IPS-18a (cell line): ENCODE measurements at regions not wholly inside any gene's neighbourhood (a gene's known extent, or its start where the extent isn't known, plus 50 kb on each side); places are given as distances from the start of the nearest gene placed in this dataset.
A peak's percentile ranks its signal among the peaks of the same experiment; 100 is the strongest.

Experiments used
- H3K27ac ChIP-seq: one replicate; pipeline ENCODE4 v1.5.1; 2013; ENCODE audit warnings: low read length
- H3K27me3 ChIP-seq: one replicate; pipeline ENCODE4 v1.6.1; 2013; ENCODE audit warnings: mild to moderate bottlenecking, low read length; ENCODE audit not compliant: control insufficient read depth, insufficient read depth
- H3K36me3 ChIP-seq: one replicate; pipeline ENCODE4 v1.6.1; 2013; ENCODE audit warnings: low read depth, low read length; ENCODE audit not compliant: control insufficient read depth
- H3K4me1 ChIP-seq: one replicate; pipeline ENCODE4 v1.6.1; 2013; ENCODE audit warnings: low read depth, low read length; ENCODE audit not compliant: control insufficient read depth
- H3K4me3 ChIP-seq: one replicate; pipeline ENCODE4 v1.5.1; 2013; ENCODE audit warnings: low read length
- H3K9ac ChIP-seq: one replicate; pipeline ENCODE4 v1.6.1; 2013; ENCODE audit warnings: mild to moderate bottlenecking, low read length, moderate library complexity
- H3K9me3 ChIP-seq: one replicate; pipeline ENCODE4 v1.6.1; 2013; ENCODE audit warnings: low read depth, low read length; ENCODE audit not compliant: control insufficient read depth

GRCh38 chr4:175033162-175033561 lies 115.0 kb downstream of the ADAM29 start:
- Histone ChIP-seq H3K9me3 (peaks cover 12% of the 10 kb centered on the region), H3K36me3 (no peaks in the 10 kb centered on the region), H3K27ac (no peak overlapping the region)

GRCh38 chr4:175034007-175034406 lies 115.8 kb downstream of the ADAM29 start:
- Histone ChIP-seq H3K9ac (no peak overlapping the region), H3K36me3 (no peaks in the 10 kb centered on the region), H3K9me3 (peaks cover 12% of the 10 kb centered on the region), H3K4me3 (no peak overlapping the region), H3K27me3 (no peaks in the 10 kb centered on the region), H3K4me1 (no peaks in the 10 kb centered on the region), H3K27ac (peak overlapping the region; percentile 59)

More at GRCh38 chr4:175033162-175033561, 115.0 kb downstream of the ADAM29 start:
- Histone ChIP-seq H3K4me3 (no peak overlapping the region), H3K9ac (no peak overlapping the region), H3K4me1 (no peaks in the 10 kb centered on the region), H3K27me3 (no peaks in the 10 kb centered on the region)

DNA sequence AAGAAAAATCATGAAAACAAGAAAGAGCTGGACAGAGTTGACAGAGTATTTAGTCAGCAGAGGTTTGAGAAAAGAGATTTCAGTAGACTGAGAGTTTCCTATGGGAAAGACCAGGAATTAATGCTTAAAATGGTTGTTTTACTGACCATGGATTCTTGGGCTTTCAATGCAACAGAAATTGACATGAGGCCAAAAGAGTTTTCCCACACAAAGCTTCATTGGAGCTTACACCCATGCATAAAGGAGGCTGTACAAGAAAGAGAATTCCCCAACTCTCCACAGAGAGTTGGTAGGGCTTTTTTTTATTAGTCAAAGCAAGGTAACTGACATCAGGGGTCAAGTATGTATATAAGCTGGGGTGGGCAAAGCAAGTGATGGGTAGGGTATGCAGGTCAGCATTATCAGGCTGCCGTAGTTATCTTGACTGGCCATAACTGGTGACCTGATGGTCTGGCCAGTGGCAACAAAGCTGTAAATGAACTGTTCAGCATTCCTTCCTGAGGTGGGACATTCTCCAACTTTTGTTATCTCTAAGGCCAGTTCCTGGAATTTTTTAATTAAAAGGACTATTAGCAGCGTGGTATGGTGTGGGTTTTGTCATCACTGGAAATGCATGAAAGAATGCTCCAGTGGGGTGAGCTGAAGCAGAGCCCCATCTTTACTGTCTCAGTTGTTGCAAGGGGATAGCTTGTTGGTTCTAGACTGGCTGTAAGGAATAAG lies 117.0 kb downstream of the ADAM29 start:
- Histone ChIP-seq H3K27ac (no peak overlapping the region), H3K36me3 (no peaks in the 10 kb centered on the region), H3K4me3 (no peak overlapping the region), H3K4me1 (no peaks in the 10 kb centered on the region), H3K27me3 (no peaks in the 10 kb centered on the region), H3K9ac (no peak overlapping the region), H3K9me3 (peaks cover 12% of the 10 kb centered on the region)

GRCh38 chr4:175035905-175036304 lies 117.7 kb downstream of the ADAM29 start:
- Histone ChIP-seq H3K4me3 (no peak overlapping the region), H3K9ac (no peak overlapping the region), H3K4me1 (no peaks in the 10 kb centered on the region), H3K27me3 (no peaks in the 10 kb centered on the region), H3K36me3 (no peaks in the 10 kb centered on the region), H3K27ac (no peak overlapping the region), H3K9me3 (peaks cover 12% of the 10 kb centered on the region)

DNA sequence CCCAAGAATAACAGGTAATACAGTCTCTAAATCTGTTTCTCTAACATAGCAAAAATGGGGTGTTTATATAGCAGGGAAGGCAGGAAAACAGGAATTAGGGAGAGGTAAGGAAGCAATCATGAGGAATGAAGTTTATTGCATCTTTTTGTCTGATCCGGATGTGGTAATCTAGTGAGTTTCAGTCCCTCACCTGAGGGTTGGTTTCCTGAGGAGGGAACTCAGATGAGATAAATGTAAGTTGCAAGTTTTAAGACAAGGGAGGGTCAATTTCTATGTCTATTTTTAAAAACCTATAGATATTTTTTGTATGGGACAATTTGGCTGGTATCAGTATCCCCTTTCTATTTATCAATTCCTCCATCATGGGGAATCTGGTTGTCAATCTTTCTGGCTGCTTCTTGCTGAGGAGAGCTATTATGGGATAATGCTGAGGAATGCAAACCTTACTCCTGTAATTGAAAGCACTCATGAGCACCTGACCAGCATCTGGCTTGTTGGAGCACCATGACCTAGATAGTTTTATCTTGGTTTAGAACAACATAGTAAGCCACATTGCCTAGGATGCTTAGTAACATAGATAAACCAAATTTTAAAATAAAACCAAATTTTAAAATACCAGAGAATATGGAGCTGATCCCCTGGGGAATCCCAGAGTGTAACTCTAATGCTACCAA lies 130.1 kb downstream of the ADAM29 start:
- H3K4me1 ChIP-seq: no peaks in the 10 kb centered on the region
- no peaks in the 10 kb centered on the region for H3K36me3 ChIP-seq
- H3K4me3 ChIP-seq: no peak overlapping the region
- H3K27ac ChIP-seq: no peak overlapping the region
- H3K27me3 ChIP-seq: no peaks in the 10 kb centered on the region
- no peak overlapping the region for H3K9ac ChIP-seq
- H3K9me3 ChIP-seq: no peaks in the 10 kb centered on the region

DNA sequence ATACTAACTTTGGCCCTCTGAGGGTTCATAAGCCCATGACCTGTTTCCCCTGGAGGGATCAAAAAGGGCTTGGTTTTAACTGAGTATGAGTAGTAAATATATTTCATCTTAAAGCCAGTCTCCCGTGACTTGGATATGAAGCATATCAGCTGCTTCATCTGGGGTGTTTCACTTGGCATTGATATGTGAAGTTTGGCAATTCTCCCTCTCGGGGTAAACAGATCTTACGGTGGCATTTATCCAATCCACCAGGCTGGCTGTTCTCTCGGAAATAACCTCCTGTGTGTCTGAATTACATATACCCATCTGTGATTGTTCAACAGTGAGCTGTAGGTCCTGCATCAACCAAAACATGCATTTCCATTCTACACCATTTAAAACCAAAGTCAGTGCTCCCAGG lies 130.7 kb downstream of the ADAM29 start:
- no peak overlapping the region for H3K4me3 ChIP-seq
- H3K27me3 ChIP-seq: no peaks in the 10 kb centered on the region

DNA sequence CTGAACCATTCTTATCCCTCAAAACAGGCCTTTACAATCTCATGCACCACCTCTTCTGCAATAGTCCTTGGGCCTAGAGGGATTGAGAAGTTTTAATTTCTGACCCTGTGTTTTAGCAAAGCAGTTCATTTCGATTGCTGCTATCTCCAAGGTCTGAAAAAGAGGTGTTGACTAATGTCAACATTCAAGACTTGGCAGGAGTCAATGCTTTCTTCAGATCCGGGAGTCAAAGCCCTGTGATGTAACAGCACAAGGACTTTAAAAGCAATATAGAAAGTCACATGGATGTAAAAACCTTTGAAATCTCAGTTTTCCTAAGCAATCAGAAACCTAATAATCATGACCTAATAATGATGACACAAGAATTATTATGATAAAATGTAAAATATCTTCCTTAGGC lies 133.8 kb downstream of the ADAM29 start:
- Histone ChIP-seq H3K9me3 (no peaks in the 10 kb centered on the region), H3K27ac (no peak overlapping the region), H3K4me3 (no peak overlapping the region), H3K4me1 (no peaks in the 10 kb centered on the region), H3K27me3 (no peaks in the 10 kb centered on the region), H3K9ac (no peak overlapping the region), H3K36me3 (no peaks in the 10 kb centered on the region)

More for the DNA sequence above, 130.7 kb downstream of the ADAM29 start:
- Histone ChIP-seq H3K9ac (no peak overlapping the region), H3K9me3 (no peaks in the 10 kb centered on the region), H3K4me1 (no peaks in the 10 kb centered on the region), H3K27ac (no peak overlapping the region), H3K36me3 (no peaks in the 10 kb centered on the region)

DNA sequence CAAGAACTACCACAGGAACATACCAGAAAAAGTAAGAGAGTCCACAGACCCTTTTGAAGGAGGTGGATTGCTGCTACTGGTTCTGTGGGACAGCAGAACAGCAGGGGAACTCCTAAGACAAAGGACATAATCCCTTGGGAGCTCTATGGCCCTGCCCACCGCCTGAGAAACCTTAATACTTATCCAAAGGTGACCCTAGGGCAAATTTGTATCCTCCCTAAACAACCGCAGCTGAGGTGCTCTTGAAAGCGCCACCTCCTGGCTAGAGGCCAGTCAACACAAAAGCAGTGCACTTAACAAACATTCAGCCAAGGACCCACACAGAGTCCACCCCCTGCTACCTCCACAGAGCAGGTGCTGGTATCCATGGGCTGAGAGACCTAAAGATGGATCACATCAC lies 136.8 kb downstream of the ADAM29 start:
- Histone ChIP-seq H3K27me3 (no peaks in the 10 kb centered on the region), H3K4me3 (no peak overlapping the region), H3K27ac (no peak overlapping the region), H3K9me3 (no peaks in the 10 kb centered on the region), H3K4me1 (no peaks in the 10 kb centered on the region), H3K9ac (no peak overlapping the region), H3K36me3 (no peaks in the 10 kb centered on the region)

DNA sequence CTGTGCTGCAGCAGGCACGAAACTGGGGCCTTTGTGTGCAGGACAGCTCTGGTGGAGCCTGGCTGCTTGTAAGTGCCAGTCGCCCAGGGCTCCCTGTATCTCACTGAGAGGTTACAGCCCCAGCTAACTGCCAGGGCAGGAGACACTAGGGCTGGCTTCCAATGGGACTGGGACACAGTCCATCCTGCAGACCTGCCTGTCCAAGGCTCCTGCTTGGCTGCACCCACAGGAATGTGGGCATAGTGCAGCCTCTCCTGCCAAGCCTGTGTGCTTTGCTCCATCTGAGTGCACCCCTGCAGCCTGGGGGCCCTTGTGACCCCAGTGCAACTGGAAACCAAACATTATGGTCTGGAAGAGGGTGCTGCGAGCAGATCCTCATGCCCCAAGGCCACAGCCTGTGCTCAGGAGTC lies 144.0 kb downstream of the ADAM29 start:
- Histone ChIP-seq H3K27me3 (no peaks in the 10 kb centered on the region), H3K4me1 (no peaks in the 10 kb centered on the region), H3K4me3 (no peak overlapping the region), H3K36me3 (no peaks in the 10 kb centered on the region), H3K27ac (no peak overlapping the region), H3K9ac (no peak overlapping the region), H3K9me3 (no peaks in the 10 kb centered on the region)

DNA sequence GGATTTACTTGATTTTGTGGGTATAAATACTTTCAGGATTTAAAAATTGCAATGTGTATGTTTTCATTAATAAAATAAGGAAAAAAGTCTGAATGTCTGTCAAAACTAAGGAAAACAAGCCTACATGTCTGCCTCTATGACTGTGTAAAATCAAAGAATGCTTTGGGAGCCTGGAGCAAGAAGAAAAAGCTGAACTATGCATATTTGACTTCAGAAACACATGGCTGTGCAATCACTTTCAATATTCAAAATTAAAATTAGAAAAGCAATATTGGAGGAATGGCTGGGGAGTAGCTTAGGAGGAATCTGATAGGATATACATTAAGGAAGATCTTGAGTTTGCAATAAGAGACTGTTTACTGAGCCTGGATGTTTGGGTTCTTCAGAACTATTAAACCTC lies 147.1 kb downstream of the ADAM29 start:
- Histone ChIP-seq H3K4me3 (no peak overlapping the region), H3K36me3 (no peaks in the 10 kb centered on the region), H3K27me3 (no peaks in the 10 kb centered on the region), H3K4me1 (no peaks in the 10 kb centered on the region), H3K9me3 (no peaks in the 10 kb centered on the region), H3K27ac (no peak overlapping the region), H3K9ac (no peak overlapping the region)

DNA sequence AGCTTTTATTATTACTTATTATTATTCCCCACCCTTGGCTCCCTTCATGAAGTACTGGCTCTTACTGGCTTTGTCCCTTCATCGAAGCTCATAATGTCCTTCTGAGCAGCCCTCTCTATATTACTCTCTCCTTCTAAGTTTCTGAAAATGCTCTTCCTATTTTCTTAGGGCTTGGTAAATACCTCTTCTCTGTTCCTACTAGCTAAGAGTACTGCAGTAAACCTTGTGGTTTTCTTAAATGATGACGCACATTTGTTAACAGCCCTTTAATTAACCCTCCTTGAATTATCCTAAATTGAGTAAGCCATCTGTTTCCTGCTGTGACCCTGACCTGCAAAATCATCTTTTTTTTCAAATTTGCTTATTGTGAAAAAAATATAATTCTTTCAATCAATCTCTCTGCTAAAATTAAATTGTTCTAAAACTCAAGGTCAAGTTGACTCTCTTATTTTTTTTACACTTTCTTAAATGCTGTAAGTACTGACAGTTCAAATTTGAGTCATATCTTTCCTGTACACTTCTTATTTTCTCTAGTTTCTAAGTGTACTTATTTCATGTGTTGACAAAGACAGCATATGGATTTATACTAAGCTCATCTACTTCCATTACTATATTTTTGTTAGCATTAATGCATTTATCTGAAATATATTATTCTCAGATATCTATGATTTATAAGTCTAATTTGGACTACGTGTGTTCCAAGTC lies 148.9 kb downstream of the ADAM29 start:
- Histone ChIP-seq H3K9ac (no peak overlapping the region), H3K4me3 (no peak overlapping the region), H3K27ac (no peak overlapping the region), H3K9me3 (no peaks in the 10 kb centered on the region), H3K36me3 (no peaks in the 10 kb centered on the region), H3K4me1 (peaks cover 5% of the 10 kb centered on the region), H3K27me3 (no peaks in the 10 kb centered on the region)
